ENCODE measurements at regions not wholly inside any gene's neighbourhood (a gene's known extent, or its start where the extent isn't known, plus 50 kb on each side); places are given as distances from the start of the nearest gene placed in this dataset.

GRCh38 chr21:22961258-22961657 lies 1963.0 kb downstream of the NCAM2 start:
- TF ChIP-seq RAD21 (IDR thresholded peaks at IDR 0.05 in 1 of 2, conservative IDR thresholded peaks at IDR 0.05 in 1 of 2; ENCODE audit: low read depth in 2 of 2, low read length in 2 of 2) (no peak), MAX (IDR thresholded peaks at IDR 0.05) (no peak), SIN3A (conservative IDR thresholded peaks at IDR 0.05 in 1 of 2, IDR thresholded peaks at IDR 0.05 in 1 of 2; ENCODE audit: low read depth in 1 of 2, low read length in 2 of 2) (no peak), POLR2A (IDR thresholded peaks at IDR 0.05; ENCODE audit: control extremely low read depth in 1 of 2, low read depth in 2 of 2, low read length in 2 of 2) (no peak), CHD2 (IDR thresholded peaks at IDR 0.05; ENCODE audit: low read length) (no peak), EZH2 (IDR thresholded peaks at IDR 0.05; ENCODE audit: low read depth, low read length, severe bottlenecking) (no peak), RNF2 (IDR thresholded peaks at IDR 0.05; ENCODE audit: borderline replicate concordance, low read depth, low read length, missing control alignments, poor library complexity, severe bottlenecking) (no peak), E2F6 (IDR thresholded peaks at IDR 0.05) (no peak)

All from H1 (cell line).